ENCODE measurements at regions not wholly inside any gene's neighbourhood (a gene's known extent, or its start where the extent isn't known, plus 50 kb on each side); places are given as distances from the start of the nearest gene placed in this dataset.

DNA sequence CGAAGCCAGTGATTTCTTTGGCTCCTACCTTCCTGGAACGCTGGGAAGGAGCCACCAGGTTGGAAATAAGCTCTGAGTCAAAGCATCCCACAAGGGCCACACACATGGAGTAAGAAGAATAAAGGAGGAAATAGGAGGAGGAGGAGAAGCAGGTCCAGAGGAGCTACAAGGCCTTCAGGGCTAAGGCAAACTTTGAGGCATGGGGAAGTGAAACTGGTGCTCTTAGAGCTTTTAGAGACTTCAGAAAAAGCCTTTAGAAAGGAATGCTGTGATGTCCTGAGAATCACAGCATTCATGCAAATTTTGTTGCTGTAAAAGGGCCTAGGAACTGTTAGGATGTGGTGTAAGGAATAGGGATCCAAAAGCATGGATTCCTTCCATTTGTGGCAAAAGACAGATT, 135.9 kb upstream of the ARHGEF9 start:
- Histone ChIP-seq H3K9me3 (no peaks in the 10 kb centered on the region), H3K4me3 (no peak overlapping the region), H3K27ac (peak overlapping the region in 1 of 2 donors; percentile 62), H3K36me3 (no peaks in the 10 kb centered on the region), H3K27me3 (no peaks in the 10 kb centered on the region), H3K4me1 (peaks cover 0 to 36% (median 7%) of the 10 kb centered on the region in 4 donors)
- DNase-seq = no peak
- TF ChIP-seq CTCF (IDR thresholded peaks at IDR 0.05) = no peak
- intact Hi-C loops (cut with DNase I; ENCODE audit: low total_unique reads) = no loop called here

DNA sequence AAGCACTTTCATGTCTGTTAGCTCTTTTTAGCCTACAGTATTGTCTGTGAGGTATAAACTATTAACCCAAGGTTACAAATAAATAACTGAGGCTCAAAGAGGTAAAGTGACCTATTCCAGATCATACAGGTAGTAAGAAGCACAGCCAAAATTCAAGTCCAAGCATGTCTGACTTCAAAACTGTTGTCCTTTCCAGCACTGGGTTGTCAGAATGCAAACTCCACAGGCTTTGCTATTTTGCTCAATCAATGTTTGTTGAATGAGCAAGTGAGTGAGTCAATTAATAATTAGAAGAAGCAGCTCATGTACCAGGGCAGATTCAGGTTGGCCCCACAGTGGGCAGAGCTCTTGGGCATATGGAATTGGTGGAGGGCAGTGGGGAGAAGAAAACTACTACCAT, 134.1 kb upstream of the ARHGEF9 start:
- Histone ChIP-seq H3K36me3 (no peaks in the 10 kb centered on the region), H3K4me1 (peaks cover 0 to 36% (median 7%) of the 10 kb centered on the region in 4 donors), H3K9me3 (peaks cover 0 to 3% (median 0%) of the 10 kb centered on the region in 3 donors), H3K27ac (peak overlapping the region in 1 of 2 donors; percentile 62), H3K27me3 (no peaks in the 10 kb centered on the region), H3K4me3 (no peak overlapping the region)
- no peak for TF ChIP-seq CTCF (IDR thresholded peaks at IDR 0.05)
- DNase-seq = no peak
- intact Hi-C loops (cut with DNase I; ENCODE audit: low total_unique reads) = no loop called here

- no peak overlapping the region for H3K27ac ChIP-seq
- no peaks in the 10 kb centered on the region for H3K36me3 ChIP-seq
- no peak overlapping the region for H3K4me3 ChIP-seq
- no peak for TF ChIP-seq CTCF (IDR thresholded peaks at IDR 0.05)
- DNase-seq = no peak
- H3K27me3 ChIP-seq = no peaks in the 10 kb centered on the region
- intact Hi-C loops (cut with DNase I; ENCODE audit: low total_unique reads) = no loop called here
- H3K9me3 ChIP-seq = peaks cover 0 to 7% (median 3%) of the 10 kb centered on the region in 3 donors
- H3K4me1 ChIP-seq = peaks cover 0 to 36% (median 7%) of the 10 kb centered on the region in 4 donors
Observed at GRCh38 chrX:63918611-63919010, 133.6 kb upstream of the ARHGEF9 start.

GRCh38 chrX:63917296-63917695, 132.3 kb upstream of the ARHGEF9 start:
- Histone ChIP-seq H3K27ac (no peak overlapping the region), H3K4me1 (peaks cover 0 to 31% (median 7%) of the 10 kb centered on the region in 4 donors), H3K4me3 (no peak overlapping the region), H3K36me3 (no peaks in the 10 kb centered on the region), H3K9me3 (peaks cover 0 to 9% (median 8%) of the 10 kb centered on the region in 3 donors), H3K27me3 (no peaks in the 10 kb centered on the region)
- DNase-seq = no peak
- intact Hi-C loops (cut with DNase I; ENCODE audit: low total_unique reads) = no loop called here
- no peak for TF ChIP-seq CTCF (IDR thresholded peaks at IDR 0.05)

DNA sequence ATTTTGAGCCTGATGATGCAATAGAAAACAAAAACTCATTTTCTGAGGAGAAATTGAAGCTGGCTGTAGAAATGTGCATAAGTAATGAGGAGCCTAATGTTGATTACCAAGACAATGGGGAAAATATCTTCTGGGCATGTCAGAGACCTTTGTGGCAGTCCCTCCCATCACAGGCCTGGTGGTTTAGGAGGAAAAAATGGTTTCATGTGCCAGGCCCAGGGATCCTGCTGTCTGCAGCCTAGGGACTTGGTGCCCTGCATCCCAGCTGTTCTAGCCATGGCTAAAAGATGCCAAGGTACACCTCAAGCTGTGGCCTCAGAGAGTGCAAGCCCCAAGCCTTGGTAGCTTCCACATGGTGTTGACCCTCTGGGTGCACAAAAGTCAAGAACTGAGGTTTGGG, 128.7 kb upstream of the ARHGEF9 start:
- no peaks in the 10 kb centered on the region for H3K27me3 ChIP-seq
- no peak for TF ChIP-seq CTCF (IDR thresholded peaks at IDR 0.05)
- H3K36me3 ChIP-seq = no peaks in the 10 kb centered on the region
- H3K27ac ChIP-seq = no peak overlapping the region
- no peaks in the 10 kb centered on the region for H3K4me1 ChIP-seq
- no peak overlapping the region for H3K4me3 ChIP-seq
- intact Hi-C loops (cut with DNase I; ENCODE audit: low total_unique reads) = no loop called here
- DNase-seq = no peak
- H3K9me3 ChIP-seq = peaks cover 0 to 9% (median 8%) of the 10 kb centered on the region in 3 donors

DNA sequence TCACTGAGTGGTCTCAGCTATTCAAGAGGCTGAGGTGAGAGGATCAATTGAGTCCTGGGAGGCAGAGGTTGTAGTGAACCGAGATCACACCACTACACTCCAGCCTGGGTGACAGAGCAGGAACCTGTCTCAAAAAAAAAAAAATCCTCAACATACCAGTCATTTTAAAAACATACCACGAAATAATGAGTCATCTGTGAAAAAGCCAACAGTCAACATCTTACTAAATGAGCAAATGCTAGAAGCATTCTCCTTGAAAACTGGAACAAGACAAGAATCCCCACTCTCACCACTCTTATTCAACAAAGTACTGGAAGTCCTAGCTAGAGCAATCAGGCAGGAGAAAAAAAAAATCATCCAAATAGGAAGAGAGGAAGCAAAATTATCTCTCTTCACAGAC, 104.0 kb upstream of the ARHGEF9 start:
- no peak for TF ChIP-seq CTCF (IDR thresholded peaks at IDR 0.05)
- no peak for DNase-seq
- Histone ChIP-seq H3K4me3 (no peak overlapping the region), H3K27me3 (no peaks in the 10 kb centered on the region), H3K27ac (no peak overlapping the region), H3K36me3 (no peaks in the 10 kb centered on the region), H3K4me1 (no peaks in the 10 kb centered on the region), H3K9me3 (peaks cover 0 to 29% (median 20%) of the 10 kb centered on the region in 3 donors)
- intact Hi-C loops (cut with DNase I; ENCODE audit: low total_unique reads) = no loop called here
